Osteocyte (in vitro differentiated cells): ENCODE measurements at regions not wholly inside any gene's neighbourhood (a gene's known extent, or its start where the extent isn't known, plus 50 kb on each side); places are given as distances from the start of the nearest gene placed in this dataset.

ENCODE experiments used
- DNase-seq: peaks from one replicate; pipeline ENCODE4 v3.0.0; 2021; ENCODE audit warnings: mixed read lengths; ENCODE audit not compliant: unreplicated experiment; ENCODE audit errors: extremely low spot score
- H3K27ac Mint-ChIP-seq: one replicate; pipeline ENCODE4 v1.8.0; 2021; ENCODE audit warnings: mild to moderate bottlenecking, mixed read lengths; ENCODE audit not compliant: unreplicated experiment
- H3K27me3 Mint-ChIP-seq: one replicate; pipeline ENCODE4 v1.8.0; 2021; ENCODE audit warnings: mixed read lengths; ENCODE audit not compliant: unreplicated experiment
- H3K36me3 Mint-ChIP-seq: one replicate; pipeline ENCODE4 v1.8.0; 2021; ENCODE audit warnings: mixed read lengths; ENCODE audit not compliant: unreplicated experiment
- H3K4me1 Mint-ChIP-seq: one replicate; pipeline ENCODE4 v1.8.0; 2021; ENCODE audit warnings: mixed read lengths; ENCODE audit not compliant: unreplicated experiment
- H3K4me3 Mint-ChIP-seq: one replicate; pipeline ENCODE4 v1.8.0; 2021; ENCODE audit warnings: mild to moderate bottlenecking, moderate library complexity, mixed read lengths; ENCODE audit not compliant: unreplicated experiment
- H3K9me3 Mint-ChIP-seq: one replicate; pipeline ENCODE4 v1.8.0; 2021; ENCODE audit warnings: mixed read lengths; ENCODE audit not compliant: unreplicated experiment
- TF ChIP-seq, protein P1 (sequence below): fragments of 200-600 bp; sonication (generic); IDR thresholded peaks from 2 replicates; pipeline ENCODE4 v1.5.0; 2021; ENCODE audit warnings: antibody characterized with exemption, mild to moderate bottlenecking, moderate library complexity

DNA sequence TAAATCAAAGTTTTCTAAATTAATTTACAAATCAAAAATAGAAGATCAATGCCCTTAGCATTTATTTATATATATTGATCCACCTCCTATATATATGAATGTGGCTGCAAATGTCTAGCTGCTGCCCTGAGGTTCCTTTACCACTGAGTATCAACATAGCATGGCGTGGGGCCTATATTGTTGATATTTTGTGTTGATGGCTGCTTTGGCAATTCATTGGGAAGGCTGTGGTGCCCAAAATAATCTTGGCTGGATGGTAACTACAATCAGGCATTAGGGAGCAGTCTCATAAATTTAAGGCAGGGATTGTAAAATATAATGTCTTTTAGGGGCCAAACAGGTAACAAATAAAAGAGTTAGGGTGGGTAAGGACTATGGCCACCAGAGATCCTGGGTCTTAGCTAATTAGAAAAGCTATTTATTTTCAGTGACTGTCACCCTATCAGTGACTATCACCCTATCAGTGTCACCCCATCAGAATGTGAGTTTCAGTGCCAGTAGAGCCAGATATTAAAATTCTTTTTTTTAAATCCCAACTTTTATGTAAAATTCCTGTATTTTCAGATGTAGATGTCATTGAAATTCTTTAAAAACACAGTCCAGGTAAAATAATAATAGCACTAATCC is 190.7 kb upstream of the PCSK5 start:
- no peak overlapping the region for H3K4me3 Mint-ChIP-seq
- no peak for DNase-seq
- TF ChIP-seq, protein P1, sequence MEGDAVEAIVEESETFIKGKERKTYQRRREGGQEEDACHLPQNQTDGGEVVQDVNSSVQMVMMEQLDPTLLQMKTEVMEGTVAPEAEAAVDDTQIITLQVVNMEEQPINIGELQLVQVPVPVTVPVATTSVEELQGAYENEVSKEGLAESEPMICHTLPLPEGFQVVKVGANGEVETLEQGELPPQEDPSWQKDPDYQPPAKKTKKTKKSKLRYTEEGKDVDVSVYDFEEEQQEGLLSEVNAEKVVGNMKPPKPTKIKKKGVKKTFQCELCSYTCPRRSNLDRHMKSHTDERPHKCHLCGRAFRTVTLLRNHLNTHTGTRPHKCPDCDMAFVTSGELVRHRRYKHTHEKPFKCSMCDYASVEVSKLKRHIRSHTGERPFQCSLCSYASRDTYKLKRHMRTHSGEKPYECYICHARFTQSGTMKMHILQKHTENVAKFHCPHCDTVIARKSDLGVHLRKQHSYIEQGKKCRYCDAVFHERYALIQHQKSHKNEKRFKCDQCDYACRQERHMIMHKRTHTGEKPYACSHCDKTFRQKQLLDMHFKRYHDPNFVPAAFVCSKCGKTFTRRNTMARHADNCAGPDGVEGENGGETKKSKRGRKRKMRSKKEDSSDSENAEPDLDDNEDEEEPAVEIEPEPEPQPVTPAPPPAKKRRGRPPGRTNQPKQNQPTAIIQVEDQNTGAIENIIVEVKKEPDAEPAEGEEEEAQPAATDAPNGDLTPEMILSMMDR: no peak
- no peak overlapping the region for H3K27ac Mint-ChIP-seq
- H3K4me1 Mint-ChIP-seq: no peaks in the 10 kb centered on the region
- H3K27me3 Mint-ChIP-seq: peaks cover 20% of the 10 kb centered on the region
- no peaks in the 10 kb centered on the region for H3K9me3 Mint-ChIP-seq
- H3K36me3 Mint-ChIP-seq: no peaks in the 10 kb centered on the region

DNA sequence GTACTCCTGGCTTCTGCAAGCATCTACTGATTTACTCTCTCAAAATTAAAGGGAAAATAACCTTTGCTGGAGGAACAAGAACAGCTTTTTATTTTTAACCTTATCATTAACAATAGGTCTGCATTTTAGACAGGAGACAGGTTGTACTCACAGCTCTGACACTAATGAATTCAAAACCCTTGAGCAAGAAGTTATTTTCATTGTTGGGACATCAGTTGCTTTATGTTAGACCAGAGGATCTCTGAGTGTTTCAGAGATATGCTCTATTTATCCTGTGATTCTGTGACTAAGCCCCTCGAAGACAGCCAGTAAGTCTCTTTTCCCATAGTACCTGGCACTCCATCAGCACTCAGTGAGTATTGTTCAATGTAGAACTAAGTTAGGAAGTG is 190.2 kb upstream of the PCSK5 start:
- Mint-ChIP-seq H3K4me3 (no peak overlapping the region), H3K27me3 (peaks cover 20% of the 10 kb centered on the region), H3K36me3 (no peaks in the 10 kb centered on the region), H3K9me3 (no peaks in the 10 kb centered on the region), H3K27ac (no peak overlapping the region), H3K4me1 (no peaks in the 10 kb centered on the region)
- DNase-seq: no peak
- TF ChIP-seq, protein P1: no peak

DNA sequence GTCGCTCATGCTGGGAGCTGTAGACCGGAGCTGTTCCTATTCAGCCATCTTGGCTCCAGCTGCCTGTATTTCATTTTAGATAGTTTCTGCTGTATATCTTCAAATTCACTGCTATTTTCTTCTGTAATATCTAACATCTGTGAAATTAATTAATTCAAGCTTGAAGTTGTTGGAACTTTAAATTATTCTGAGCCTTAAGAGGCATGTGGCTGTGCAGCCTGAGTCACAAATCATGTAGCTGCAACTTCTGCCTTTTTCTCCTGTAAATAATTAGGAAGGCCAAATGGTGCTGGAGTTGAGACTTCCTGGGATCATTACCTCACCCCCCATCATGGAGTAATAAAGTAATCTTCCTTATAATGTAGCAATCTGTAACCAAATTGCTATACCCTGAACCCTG is 183.3 kb upstream of the PCSK5 start:
- DNase-seq: no peak
- TF ChIP-seq, protein P1: no peak
- Mint-ChIP-seq H3K9me3 (no peaks in the 10 kb centered on the region), H3K36me3 (no peaks in the 10 kb centered on the region), H3K27me3 (peaks cover 8% of the 10 kb centered on the region), H3K4me1 (no peaks in the 10 kb centered on the region), H3K4me3 (no peak overlapping the region), H3K27ac (no peak overlapping the region)

DNA sequence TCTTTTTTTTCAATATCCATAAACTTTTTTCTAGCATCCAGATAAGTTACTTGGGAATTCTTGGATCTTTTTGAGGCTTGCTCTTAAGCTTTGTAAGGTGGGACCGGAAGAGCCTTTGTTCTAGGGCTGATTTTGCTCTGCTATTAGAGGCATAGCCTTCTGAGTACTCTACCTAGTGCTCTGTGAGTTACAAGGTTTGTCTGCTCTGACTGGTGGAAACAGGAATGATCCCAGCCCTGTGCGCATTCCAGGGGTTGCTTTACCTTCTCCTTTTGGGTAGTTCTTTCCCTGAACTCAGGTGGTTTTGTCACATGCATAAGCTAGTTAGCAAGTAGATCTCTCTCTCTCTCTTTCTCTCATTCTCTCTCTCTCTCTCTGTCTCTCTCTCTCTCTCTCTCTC is 180.8 kb upstream of the PCSK5 start:
- no peak overlapping the region for H3K4me3 Mint-ChIP-seq
- no peak for DNase-seq
- H3K36me3 Mint-ChIP-seq: no peaks in the 10 kb centered on the region
- TF ChIP-seq, protein P1: no peak
- peaks cover 8% of the 10 kb centered on the region for H3K27me3 Mint-ChIP-seq
- no peaks in the 10 kb centered on the region for H3K9me3 Mint-ChIP-seq
- peaks cover 1% of the 10 kb centered on the region for H3K4me1 Mint-ChIP-seq
- H3K27ac Mint-ChIP-seq: no peak overlapping the region

DNA sequence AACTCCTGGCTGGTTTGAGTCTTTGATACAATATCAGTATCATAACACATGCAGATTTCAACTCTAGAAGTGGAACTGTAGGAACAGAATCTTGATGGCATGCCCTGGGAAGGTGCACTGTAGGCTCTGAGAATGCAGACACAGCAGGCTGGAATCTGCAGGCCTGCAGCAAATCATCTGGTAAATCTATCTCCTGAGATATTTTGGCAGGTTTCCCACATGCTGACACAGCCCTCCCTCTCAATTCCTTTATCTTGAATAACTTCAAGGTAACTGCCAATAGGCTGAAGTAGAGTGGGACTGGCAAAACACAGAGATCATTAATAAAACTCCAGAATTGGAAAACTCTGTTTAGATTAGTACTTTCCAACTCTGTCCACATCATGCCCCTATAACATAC is 177.8 kb upstream of the PCSK5 start:
- peaks cover 7% of the 10 kb centered on the region for H3K4me1 Mint-ChIP-seq
- H3K36me3 Mint-ChIP-seq: no peaks in the 10 kb centered on the region
- H3K27ac Mint-ChIP-seq: no peak overlapping the region
- H3K4me3 Mint-ChIP-seq: no peak overlapping the region
- peaks cover 12% of the 10 kb centered on the region for H3K27me3 Mint-ChIP-seq
- H3K9me3 Mint-ChIP-seq: no peaks in the 10 kb centered on the region
- TF ChIP-seq, protein P1: no peak
- DNase-seq: no peak
